GM12891 (cell line): ENCODE measurements at regions not wholly inside any gene's neighbourhood (a gene's known extent, or its start where the extent isn't known, plus 50 kb on each side); places are given as distances from the start of the nearest gene placed in this dataset.

Source experiments
- DNase-seq: peaks from one replicate; pipeline ENCODE4 v3.0.0; 2011; ENCODE audit warnings: low spot score; ENCODE audit not compliant: insufficient read length
- FAIRE-seq: peaks from 2 replicates; lab custom pipeline; 2011; peaks lifted over from hg19 to GRCh38; lab: Jason Lieb, UNC
- PAX5 ChIP-seq: IDR thresholded peaks from 2 replicates; pipeline ENCODE4 v1.6.1; 2011; ENCODE audit warnings: low read length, moderate library complexity, mild to moderate bottlenecking; ENCODE audit not compliant: insufficient read depth, severe bottlenecking
- POLR2A ChIP-seq: IDR thresholded peaks from 2 replicates; pipeline ENCODE4 v1.6.1; 2011; ENCODE audit warnings: low read depth, low read length, control low read depth
- POLR2AphosphoS5 ChIP-seq: IDR thresholded peaks from 2 replicates; pipeline ENCODE4 v1.6.1; 2011; ENCODE audit warnings: low read depth, low read length, control low read depth
- POU2F2 ChIP-seq: IDR thresholded peaks from 2 replicates; pipeline ENCODE4 v1.6.1; 2011; ENCODE audit warnings: low read depth, mild to moderate bottlenecking, control low read depth, low read length, moderate library complexity
- SPI1 ChIP-seq: IDR thresholded peaks from 2 replicates; pipeline ENCODE4 v1.6.1; 2011; ENCODE audit warnings: low read depth, low read length, control low read depth
- TAF1 ChIP-seq: IDR thresholded peaks from 2 replicates; pipeline ENCODE4 v1.6.1; 2011; ENCODE audit warnings: low read depth, low read length, control low read depth

- DNase-seq = no peak
- TF ChIP-seq POLR2AphosphoS5 = no peak
- no peak for TF ChIP-seq TAF1
- no peak for TF ChIP-seq POLR2A
- TF ChIP-seq PAX5 = no peak
- no peak for TF ChIP-seq SPI1
- TF ChIP-seq POU2F2 = no peak
- FAIRE-seq = no peak
Observed at GRCh38 chr19:30305346-30306060, 66.7 kb upstream of the ZNF536 start.

- TF ChIP-seq POLR2AphosphoS5 (no peak), POLR2A (no peak), POU2F2 (no peak), SPI1 (no peak), TAF1 (no peak), PAX5 (no peak)
- DNase-seq (no peak), FAIRE-seq (no peak)
Observed at GRCh38 chr19:30307191-30307974, 64.8 kb upstream of the ZNF536 start.

- TF ChIP-seq POLR2A (no peak), TAF1 (no peak), POLR2AphosphoS5 (no peak), POU2F2 (no peak), PAX5 (no peak), SPI1 (no peak)
- DNase-seq = no peak
- no peak for FAIRE-seq
Observed at GRCh38 chr19:30309176-30309575, 63.0 kb upstream of the ZNF536 start.

- TF ChIP-seq PAX5 = no peak
- no peak for TF ChIP-seq POU2F2
- TF ChIP-seq SPI1 = no peak
- TF ChIP-seq POLR2A = no peak
- no peak for TF ChIP-seq POLR2AphosphoS5
- no peak for TF ChIP-seq TAF1
- no peak for DNase-seq
- no peak for FAIRE-seq
Observed at GRCh38 chr19:30309905-30310601, 62.1 kb upstream of the ZNF536 start.

GRCh38 chr19:30310602-30311263, 61.5 kb upstream of the ZNF536 start:
- no peak for TF ChIP-seq PAX5
- DNase-seq (no peak), FAIRE-seq (no peak)

GRCh38 chr19:30311911-30312310, 60.3 kb upstream of the ZNF536 start:
- TF ChIP-seq TAF1 = no peak
- no peak for TF ChIP-seq PAX5
- no peak for TF ChIP-seq SPI1
- TF ChIP-seq POU2F2 = no peak
- TF ChIP-seq POLR2AphosphoS5 = no peak
- TF ChIP-seq POLR2A = no peak
- no peak for FAIRE-seq
- no peak for DNase-seq

GRCh38 chr19:30312582-30313352, 59.4 kb upstream of the ZNF536 start:
- no peak for FAIRE-seq
- TF ChIP-seq POLR2A = no peak
- no peak for TF ChIP-seq SPI1
- no peak for TF ChIP-seq PAX5
- TF ChIP-seq POU2F2 = no peak
- no peak for TF ChIP-seq TAF1
- TF ChIP-seq POLR2AphosphoS5 = no peak
- no peak for DNase-seq

- TF ChIP-seq POLR2AphosphoS5 = no peak
- no peak for TF ChIP-seq POU2F2
- no peak for TF ChIP-seq PAX5
- TF ChIP-seq SPI1 = no peak
- TF ChIP-seq POLR2A = no peak
- TF ChIP-seq TAF1 = no peak
- FAIRE-seq = no peak
Observed at GRCh38 chr19:30313353-30313750, 58.8 kb upstream of the ZNF536 start.

More at GRCh38 chr19:30313353-30313750, 58.8 kb upstream of the ZNF536 start:
- no peak for DNase-seq
